ENCODE measurements at regions not wholly inside any gene's neighbourhood (a gene's known extent, or its start where the extent isn't known, plus 50 kb on each side); places are given as distances from the start of the nearest gene placed in this dataset.
A peak's percentile ranks its signal among the peaks of the same experiment; 100 is the strongest.

DNA sequence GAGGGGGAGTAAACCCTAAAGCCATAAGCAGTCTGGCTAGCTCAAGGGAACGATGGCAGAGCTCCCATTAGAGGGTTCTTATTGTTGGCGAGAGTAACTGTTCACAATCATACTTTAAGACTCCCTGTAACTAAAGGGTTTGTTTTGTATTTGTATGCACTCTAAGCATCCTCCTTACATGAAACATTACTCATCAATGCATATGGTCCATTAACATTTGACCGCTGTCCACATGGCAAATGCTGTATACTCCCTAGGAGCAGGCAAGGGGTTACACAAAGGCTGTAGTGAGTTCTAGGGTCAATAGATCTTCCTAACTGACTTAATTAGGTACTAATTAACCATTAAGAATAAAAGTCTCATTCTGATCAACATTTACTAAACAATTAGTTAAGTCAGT, 95.3 kb upstream of the MRPS30 start:
- Histone ChIP-seq H3K9me3 (ENCODE audit: control insufficient read depth in 4 of 4, insufficient read depth in 3 of 4, low read length in 3 of 4) (peaks cover 0 to 1% (median 0%) of the 10 kb centered on the region in 4 donors), H3K27me3 (ENCODE audit: control insufficient read depth in 3 of 3, insufficient read depth in 3 of 3, low read length in 2 of 3) (no peaks in the 10 kb centered on the region), H3K27ac (ENCODE audit: low read depth in 1 of 2, low read length in 1 of 2) (no peak overlapping the region), H3K36me3 (ENCODE audit: control insufficient read depth in 4 of 4, insufficient read depth in 4 of 4, low read length in 4 of 4) (no peaks in the 10 kb centered on the region), H3K4me3 (no peak overlapping the region), H3K4me1 (ENCODE audit: control insufficient read depth in 5 of 5, insufficient read depth in 5 of 5, low read length in 5 of 5) (peaks cover 0 to 10% (median 0%) of the 10 kb centered on the region in 5 donors), H3K9ac (ENCODE audit: insufficient read depth in 1 of 2, low read length in 2 of 2) (no peak overlapping the region)
- peak in 2 of 3 donors; percentile 34 to 50 for DNase-seq
- TF ChIP-seq, protein P1, sequence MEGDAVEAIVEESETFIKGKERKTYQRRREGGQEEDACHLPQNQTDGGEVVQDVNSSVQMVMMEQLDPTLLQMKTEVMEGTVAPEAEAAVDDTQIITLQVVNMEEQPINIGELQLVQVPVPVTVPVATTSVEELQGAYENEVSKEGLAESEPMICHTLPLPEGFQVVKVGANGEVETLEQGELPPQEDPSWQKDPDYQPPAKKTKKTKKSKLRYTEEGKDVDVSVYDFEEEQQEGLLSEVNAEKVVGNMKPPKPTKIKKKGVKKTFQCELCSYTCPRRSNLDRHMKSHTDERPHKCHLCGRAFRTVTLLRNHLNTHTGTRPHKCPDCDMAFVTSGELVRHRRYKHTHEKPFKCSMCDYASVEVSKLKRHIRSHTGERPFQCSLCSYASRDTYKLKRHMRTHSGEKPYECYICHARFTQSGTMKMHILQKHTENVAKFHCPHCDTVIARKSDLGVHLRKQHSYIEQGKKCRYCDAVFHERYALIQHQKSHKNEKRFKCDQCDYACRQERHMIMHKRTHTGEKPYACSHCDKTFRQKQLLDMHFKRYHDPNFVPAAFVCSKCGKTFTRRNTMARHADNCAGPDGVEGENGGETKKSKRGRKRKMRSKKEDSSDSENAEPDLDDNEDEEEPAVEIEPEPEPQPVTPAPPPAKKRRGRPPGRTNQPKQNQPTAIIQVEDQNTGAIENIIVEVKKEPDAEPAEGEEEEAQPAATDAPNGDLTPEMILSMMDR (IDR thresholded peaks at IDR 0.05; ENCODE audit: control extremely low read depth, extremely low read depth) = no peak
- WGBS, 2 donors = 81 to 83% methylated on average over 3 of the region's 3 CpGs
- ATAC-seq (ENCODE audit: insufficient read depth, low FRiP score) = no peak

DNA sequence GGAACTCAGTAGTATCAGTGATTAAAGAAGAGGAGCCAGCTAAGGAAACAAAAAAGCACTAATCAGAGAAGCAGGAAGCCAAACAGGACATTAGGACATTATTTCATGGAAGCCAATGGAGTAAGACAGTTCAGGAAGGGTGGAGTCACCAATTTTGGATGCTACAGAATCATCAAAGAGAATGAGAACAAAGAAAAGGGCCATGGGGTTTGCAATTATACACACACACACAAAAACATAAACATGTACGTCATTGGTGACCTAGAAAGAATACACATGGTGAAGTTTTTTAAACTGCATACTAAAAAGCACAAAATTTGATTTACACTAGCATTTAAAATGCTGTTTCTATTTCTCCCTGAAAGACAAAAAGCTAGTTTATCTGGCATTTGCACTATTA, 96.8 kb upstream of the MRPS30 start:
- no peak for ATAC-seq (ENCODE audit: insufficient read depth, low FRiP score)
- DNase-seq = peak in 2 of 3 donors; percentile 63 to 70
- no peaks in the 10 kb centered on the region for H3K36me3 ChIP-seq (ENCODE audit: control insufficient read depth in 4 of 4, insufficient read depth in 4 of 4, low read length in 4 of 4)
- H3K4me3 ChIP-seq = no peak overlapping the region
- peaks cover 0 to 10% (median 0%) of the 10 kb centered on the region in 5 donors for H3K4me1 ChIP-seq (ENCODE audit: control insufficient read depth in 5 of 5, insufficient read depth in 5 of 5, low read length in 5 of 5)
- H3K27me3 ChIP-seq (ENCODE audit: control insufficient read depth in 3 of 3, insufficient read depth in 3 of 3, low read length in 2 of 3) = no peaks in the 10 kb centered on the region
- no peak overlapping the region for H3K9ac ChIP-seq (ENCODE audit: insufficient read depth in 1 of 2, low read length in 2 of 2)
- 52 to 64% methylated on average over 1 of the region's 1 CpG for WGBS, 2 donors
- H3K9me3 ChIP-seq (ENCODE audit: control insufficient read depth in 4 of 4, insufficient read depth in 3 of 4, low read length in 3 of 4) = peaks cover 0 to 1% (median 0%) of the 10 kb centered on the region in 4 donors
- TF ChIP-seq, protein P1 (IDR thresholded peaks at IDR 0.05; ENCODE audit: control extremely low read depth, extremely low read depth) = no peak
- no peak overlapping the region for H3K27ac ChIP-seq (ENCODE audit: low read depth in 1 of 2, low read length in 1 of 2)

DNA sequence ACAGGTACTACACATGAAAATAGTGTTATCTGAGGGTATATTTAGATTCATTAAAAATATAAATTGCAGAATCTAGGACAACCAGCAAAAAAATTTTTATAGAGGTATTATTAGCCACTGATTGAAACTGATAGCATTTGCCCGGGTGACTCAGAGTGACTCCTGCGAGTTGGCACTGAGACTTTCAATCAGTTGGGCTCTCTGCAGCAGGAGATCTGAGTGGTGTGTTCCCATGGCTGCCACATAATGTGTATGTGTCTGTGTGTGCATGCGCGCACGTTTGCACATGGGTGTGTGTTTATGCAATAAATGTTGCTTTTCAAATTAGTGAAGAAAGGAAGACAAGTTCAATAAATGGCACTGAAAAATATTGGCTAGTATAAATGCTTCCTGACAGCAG, 100.1 kb upstream of the MRPS30 start:
- DNase-seq = no peak
- WGBS, 2 donors = 93% methylated on average over 5 of the region's 5 CpGs
- H3K9me3 ChIP-seq (ENCODE audit: control insufficient read depth in 4 of 4, insufficient read depth in 3 of 4, low read length in 3 of 4) = peaks cover 0 to 1% (median 0%) of the 10 kb centered on the region in 4 donors
- TF ChIP-seq, protein P1 (IDR thresholded peaks at IDR 0.05; ENCODE audit: control extremely low read depth, extremely low read depth) = no peak
- ATAC-seq (ENCODE audit: insufficient read depth, low FRiP score) = no peak
- peaks cover 0 to 10% (median 0%) of the 10 kb centered on the region in 5 donors for H3K4me1 ChIP-seq (ENCODE audit: control insufficient read depth in 5 of 5, insufficient read depth in 5 of 5, low read length in 5 of 5)
- H3K4me3 ChIP-seq = no peak overlapping the region
- no peak overlapping the region for H3K27ac ChIP-seq (ENCODE audit: low read depth in 1 of 2, low read length in 1 of 2)
- H3K36me3 ChIP-seq (ENCODE audit: control insufficient read depth in 4 of 4, insufficient read depth in 4 of 4, low read length in 4 of 4) = no peaks in the 10 kb centered on the region
- no peaks in the 10 kb centered on the region for H3K27me3 ChIP-seq (ENCODE audit: control insufficient read depth in 3 of 3, insufficient read depth in 3 of 3, low read length in 2 of 3)
- no peak overlapping the region for H3K9ac ChIP-seq (ENCODE audit: insufficient read depth in 1 of 2, low read length in 2 of 2)

DNA sequence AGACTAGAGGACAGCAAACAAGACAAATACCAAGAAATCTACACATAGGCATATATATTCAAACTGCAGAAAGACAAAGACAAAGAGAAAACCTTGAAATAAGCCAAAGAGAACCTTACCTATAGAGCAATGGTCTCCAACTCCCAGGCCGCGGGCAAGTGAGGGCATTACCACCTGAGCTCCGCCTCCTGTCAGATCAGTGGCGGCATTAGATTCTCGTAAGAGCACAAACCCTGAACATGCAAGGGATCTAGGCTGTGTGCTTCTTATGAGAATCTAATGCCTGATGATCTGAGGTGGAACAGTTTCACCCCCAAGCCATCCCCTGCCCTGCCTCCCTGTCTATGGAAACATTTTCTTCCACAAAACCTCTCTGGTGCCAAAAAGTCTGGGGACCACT, 101.0 kb upstream of the MRPS30 start:
- TF ChIP-seq, protein P1 (IDR thresholded peaks at IDR 0.05; ENCODE audit: control extremely low read depth, extremely low read depth) = no peak
- peaks cover 0 to 1% (median 0%) of the 10 kb centered on the region in 4 donors for H3K9me3 ChIP-seq (ENCODE audit: control insufficient read depth in 4 of 4, insufficient read depth in 3 of 4, low read length in 3 of 4)
- WGBS, 2 donors = 92 to 95% methylated on average over 5 of the region's 5 CpGs
- H3K36me3 ChIP-seq (ENCODE audit: control insufficient read depth in 4 of 4, insufficient read depth in 4 of 4, low read length in 4 of 4) = no peaks in the 10 kb centered on the region
- H3K27ac ChIP-seq (ENCODE audit: low read depth in 1 of 2, low read length in 1 of 2) = no peak overlapping the region
- no peak overlapping the region for H3K4me3 ChIP-seq
- H3K9ac ChIP-seq (ENCODE audit: insufficient read depth in 1 of 2, low read length in 2 of 2) = no peak overlapping the region
- H3K27me3 ChIP-seq (ENCODE audit: control insufficient read depth in 3 of 3, insufficient read depth in 3 of 3, low read length in 2 of 3) = no peaks in the 10 kb centered on the region
- peaks cover 0 to 4% (median 0%) of the 10 kb centered on the region in 5 donors for H3K4me1 ChIP-seq (ENCODE audit: control insufficient read depth in 5 of 5, insufficient read depth in 5 of 5, low read length in 5 of 5)
- ATAC-seq (ENCODE audit: insufficient read depth, low FRiP score) (no peak), DNase-seq (no peak)
